H4 (cell line): ENCODE measurements at regions not wholly inside any gene's neighbourhood (a gene's known extent, or its start where the extent isn't known, plus 50 kb on each side); places are given as distances from the start of the nearest gene placed in this dataset.

Experiments used
- DNase-seq: peaks from one replicate; pipeline ENCODE4 v3.0.0-alpha.2; 2015; ENCODE audit warnings: low spot score

- DNase-seq: no peak
These were observed 138.3 kb upstream of the SGK1 start for GRCh38 chr6:134456226-134456625.

- no peak for DNase-seq
These were observed 137.4 kb upstream of the SGK1 start for GRCh38 chr6:134455319-134455718.

- no peak for DNase-seq
These were observed 136.9 kb upstream of the SGK1 start for GRCh38 chr6:134454794-134455193.

GRCh38 chr6:134453792-134454510 is 136.0 kb upstream of the SGK1 start:
- DNase-seq: no peak

GRCh38 chr6:134452906-134453305 is 135.0 kb upstream of the SGK1 start:
- no peak for DNase-seq

- no peak for DNase-seq
These were observed 133.6 kb upstream of the SGK1 start for GRCh38 chr6:134451529-134451928.

- DNase-seq: no peak
These were observed 131.9 kb upstream of the SGK1 start for GRCh38 chr6:134449781-134450180.

- DNase-seq: no peak
These were observed 131.1 kb upstream of the SGK1 start for GRCh38 chr6:134449004-134449403.

- DNase-seq: no peak
These were observed 130.0 kb upstream of the SGK1 start for GRCh38 chr6:134447883-134448387.

GRCh38 chr6:134447423-134447822 is 129.5 kb upstream of the SGK1 start:
- DNase-seq: no peak

- no peak for DNase-seq
These were observed 129.0 kb upstream of the SGK1 start for GRCh38 chr6:134446896-134447295.

- DNase-seq: no peak
These were observed 128.4 kb upstream of the SGK1 start for GRCh38 chr6:134446218-134446848.

- DNase-seq: no peak
These were observed 125.1 kb upstream of the SGK1 start for GRCh38 chr6:134443009-134443408.

- DNase-seq: no peak
These were observed 124.2 kb upstream of the SGK1 start for GRCh38 chr6:134442073-134442472.

- no peak for DNase-seq
These were observed 120.9 kb upstream of the SGK1 start for GRCh38 chr6:134438837-134439236.

GRCh38 chr6:134437376-134437775 is 119.5 kb upstream of the SGK1 start:
- no peak for DNase-seq

- no peak for DNase-seq
These were observed 119.0 kb upstream of the SGK1 start for GRCh38 chr6:134436950-134437349.

GRCh38 chr6:134436281-134436815 is 118.4 kb upstream of the SGK1 start:
- peak; percentile 78 for DNase-seq

GRCh38 chr6:134435814-134436280 is 117.9 kb upstream of the SGK1 start:
- no peak for DNase-seq

- DNase-seq: no peak
These were observed 116.4 kb upstream of the SGK1 start for GRCh38 chr6:134434019-134434942.

GRCh38 chr6:134432036-134432435 is 114.1 kb upstream of the SGK1 start:
- no peak for DNase-seq

GRCh38 chr6:134431421-134431859 is 113.5 kb upstream of the SGK1 start:
- no peak for DNase-seq
